ENCODE measurements at regions not wholly inside any gene's neighbourhood (a gene's known extent, or its start where the extent isn't known, plus 50 kb on each side); places are given as distances from the start of the nearest gene placed in this dataset.

DNA sequence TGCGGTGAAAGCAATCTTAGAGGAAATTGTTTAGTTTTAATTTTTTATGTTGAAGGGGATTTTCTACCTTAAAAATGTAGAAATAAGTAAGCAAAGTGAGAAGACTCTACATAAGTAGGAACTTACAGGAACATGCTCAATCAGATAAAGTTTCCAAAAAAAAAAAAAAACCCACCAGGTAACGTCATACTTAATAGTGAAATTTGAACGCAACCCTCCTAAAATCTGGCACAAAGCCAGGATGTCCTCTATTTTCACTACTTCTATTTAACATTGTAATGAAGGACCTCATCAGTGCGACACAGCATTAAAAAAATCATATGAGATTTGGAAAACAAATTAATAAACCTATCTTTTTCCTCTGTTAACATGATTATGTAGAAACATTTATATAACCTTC is 135.0 kb upstream of the FAT4 start:
- TF ChIP-seq, protein P1, sequence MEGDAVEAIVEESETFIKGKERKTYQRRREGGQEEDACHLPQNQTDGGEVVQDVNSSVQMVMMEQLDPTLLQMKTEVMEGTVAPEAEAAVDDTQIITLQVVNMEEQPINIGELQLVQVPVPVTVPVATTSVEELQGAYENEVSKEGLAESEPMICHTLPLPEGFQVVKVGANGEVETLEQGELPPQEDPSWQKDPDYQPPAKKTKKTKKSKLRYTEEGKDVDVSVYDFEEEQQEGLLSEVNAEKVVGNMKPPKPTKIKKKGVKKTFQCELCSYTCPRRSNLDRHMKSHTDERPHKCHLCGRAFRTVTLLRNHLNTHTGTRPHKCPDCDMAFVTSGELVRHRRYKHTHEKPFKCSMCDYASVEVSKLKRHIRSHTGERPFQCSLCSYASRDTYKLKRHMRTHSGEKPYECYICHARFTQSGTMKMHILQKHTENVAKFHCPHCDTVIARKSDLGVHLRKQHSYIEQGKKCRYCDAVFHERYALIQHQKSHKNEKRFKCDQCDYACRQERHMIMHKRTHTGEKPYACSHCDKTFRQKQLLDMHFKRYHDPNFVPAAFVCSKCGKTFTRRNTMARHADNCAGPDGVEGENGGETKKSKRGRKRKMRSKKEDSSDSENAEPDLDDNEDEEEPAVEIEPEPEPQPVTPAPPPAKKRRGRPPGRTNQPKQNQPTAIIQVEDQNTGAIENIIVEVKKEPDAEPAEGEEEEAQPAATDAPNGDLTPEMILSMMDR (conservative IDR thresholded peaks at IDR 0.05 in 1 of 2, IDR thresholded peaks at IDR 0.05 in 1 of 2; ENCODE audit: low read depth in 1 of 2, low read length in 2 of 2) = no peak
- no peak for TF ChIP-seq EZH2 (IDR thresholded peaks at IDR 0.05; ENCODE audit: low read length, missing control alignments)

All from fibroblast of lung (primary cell).